ENCODE measurements at regions not wholly inside any gene's neighbourhood (a gene's known extent, or its start where the extent isn't known, plus 50 kb on each side); places are given as distances from the start of the nearest gene placed in this dataset.

DNA sequence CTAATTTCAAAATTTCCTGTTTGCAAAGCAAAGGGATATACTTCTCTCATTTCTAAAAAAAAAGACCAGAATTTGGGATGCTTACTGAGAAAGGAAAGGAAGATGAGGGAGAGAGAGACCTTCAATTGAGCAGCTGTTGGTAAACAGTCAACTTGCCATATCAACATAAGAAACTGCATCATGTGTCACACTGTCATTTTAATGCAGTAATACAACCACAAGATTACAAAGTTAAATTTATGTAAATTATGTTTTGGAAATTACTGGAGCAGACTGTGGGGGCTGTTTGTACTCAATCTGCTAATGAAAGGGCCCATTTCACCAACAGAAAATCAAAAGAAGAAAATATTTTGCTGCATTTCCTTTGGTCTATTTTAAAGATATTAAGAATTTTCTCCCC is 370.4 kb upstream of the TMPO start (continued):
- TF ChIP-seq STAT6 (CRISPR knock-in tag; IDR thresholded peaks at IDR 0.05) (no peak), ZNF830 (CRISPR knock-in tag; IDR thresholded peaks at IDR 0.05) (no peak), ZNF511 (CRISPR knock-in tag; IDR thresholded peaks at IDR 0.05) (no peak), MEF2A (IDR thresholded peaks at IDR 0.05; ENCODE audit: control insufficient read depth, low read depth, low read length) (no peak), PTRF (tag; IDR thresholded peaks at IDR 0.05) (no peak)

DNA sequence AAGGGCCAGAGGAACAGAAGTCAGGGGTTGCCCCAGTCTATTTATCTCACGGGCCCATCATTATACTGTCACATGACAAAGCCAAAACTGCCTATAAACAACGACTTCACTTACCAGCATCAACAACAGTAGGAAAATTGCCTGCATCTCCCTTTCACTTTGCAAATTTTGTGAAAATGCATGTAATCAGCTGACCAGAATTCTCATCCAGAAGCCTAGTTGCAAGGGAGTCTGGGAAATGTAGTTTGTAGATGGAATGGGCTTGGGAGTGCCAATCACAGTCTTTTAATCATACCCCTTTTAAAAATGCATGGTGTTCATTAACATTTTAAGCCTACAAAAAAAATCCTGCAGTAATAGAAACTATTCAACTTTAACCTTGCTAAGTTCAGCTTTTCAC is 369.3 kb upstream of the TMPO start:
- intact Hi-C loops (cut with micrococcal nuclease), result no loop called here
- H3K36me3 ChIP-seq (ENCODE audit: control insufficient read depth, insufficient read depth, low read length), result no peaks in the 10 kb centered on the region
- POLR2A ChIA-PET, result no interaction called here
- TF ChIP-seq SMAD2 (IDR thresholded peaks at IDR 0.05; ENCODE audit: low read depth, low read length) (no peak), TAF7 (tag; IDR thresholded peaks at IDR 0.05) (no peak), CBX1 (IDR thresholded peaks at IDR 0.05; ENCODE audit: low read depth) (no peak), TEAD4 (IDR thresholded peaks at IDR 0.05; ENCODE audit: low read length) (no peak), TEAD4 (CRISPR knock-in tag; IDR thresholded peaks at IDR 0.05; ENCODE audit: borderline replicate concordance) (no peak), NFXL1 (CRISPR knock-in tag; IDR thresholded peaks at IDR 0.05) (no peak), BRCA1 (IDR thresholded peaks at IDR 0.05) (no peak), BRCA1 (CRISPR knock-in tag; IDR thresholded peaks at IDR 0.05) (no peak)
- TF ChIP-seq, protein P1, sequence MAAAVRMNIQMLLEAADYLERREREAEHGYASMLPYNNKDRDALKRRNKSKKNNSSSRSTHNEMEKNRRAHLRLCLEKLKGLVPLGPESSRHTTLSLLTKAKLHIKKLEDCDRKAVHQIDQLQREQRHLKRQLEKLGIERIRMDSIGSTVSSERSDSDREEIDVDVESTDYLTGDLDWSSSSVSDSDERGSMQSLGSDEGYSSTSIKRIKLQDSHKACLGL (CRISPR knock-in tag; IDR thresholded peaks at IDR 0.05; ENCODE audit: borderline replicate concordance, poor library complexity, severe bottlenecking), result no peak
- DNase-seq (ENCODE audit: extremely low read depth in 1 of 4, low spot score in 3 of 4) (no peak), ATAC-seq (no peak), FAIRE-seq (no peak)
- in situ Hi-C loops (cut with MboI), result no loop called here
- 3% methylated on average over 2 of the region's 2 CpGs for WGBS (ENCODE audit: insufficient coverage, low coverage, missing lambda C conversion rate)
- no peak overlapping the region for H3K27ac ChIP-seq (ENCODE audit: extremely low read depth, low read depth, low read length)
- H3K9me3 ChIP-seq (replicated peaks; ENCODE audit: control insufficient read depth, insufficient read depth, low read depth, low read length), result no peaks in the 10 kb centered on the region
- CTCF ChIA-PET (ENCODE audit: low intra/inter-chr PET ratio), result no interaction called here
- no peaks in the 10 kb centered on the region for H3K9me1 ChIP-seq (ENCODE audit: control insufficient read depth, insufficient read depth, low read length)
- no TSS peak for BruUV-seq (replicated peaks)
- H3K79me2 ChIP-seq (ENCODE audit: control insufficient read depth, insufficient read depth, low read length), result no peaks in the 10 kb centered on the region
- no peaks in the 10 kb centered on the region for H3K27me3 ChIP-seq (ENCODE audit: control insufficient read depth in 2 of 2, insufficient read depth in 2 of 2, low read length in 2 of 2)
- no peak overlapping the region for H3K9ac ChIP-seq (ENCODE audit: insufficient read depth in 1 of 2, low read depth in 2 of 2, low read length in 2 of 2)
- no peak overlapping the region for H3K4me2 ChIP-seq (ENCODE audit: insufficient read depth, low read length)
- H2AFZ ChIP-seq (ENCODE audit: low read depth, low read length), result no peak overlapping the region
- no peaks in the 10 kb centered on the region for H3K4me1 ChIP-seq (replicated peaks in 1 of 2; ENCODE audit: control insufficient read depth in 2 of 2, insufficient read depth in 2 of 2, low read length in 2 of 2)
- no peak overlapping the region for H3K4me3 ChIP-seq
- no peaks in the 10 kb centered on the region for H4K20me1 ChIP-seq (replicated peaks; ENCODE audit: control insufficient read depth, insufficient read depth, low read length)

All from K562 (cell line).